Activated T-cell treated with anti-CD3 and anti-CD28 coated beads, Interleukin-2, amount 50 U/mL, for 72 hours (primary cell): ENCODE measurements at regions not wholly inside any gene's neighbourhood (a gene's known extent, or its start where the extent isn't known, plus 50 kb on each side); places are given as distances from the start of the nearest gene placed in this dataset.
"Not testable (repeated sequence)": the region's sequence is repeated elsewhere in the genome, so short reads cannot be mapped to it uniquely, and the experiment has no call there.

Experiments used
- ATAC-seq, 2 donors: fragments of 150-1000 bp; cut with Tn5 transposase; replicated peaks in 1 of 2; 2 replicates each; pipeline ENCODE4 v1.10.0; 2021; ENCODE audit warnings: moderate library complexity in 2 of 2, mild to moderate bottlenecking in 1 of 2
- DNase-seq, 2 donors: peaks; one replicate each; pipeline ENCODE4 v3.0.0; 2021 to 2022; ENCODE audit warnings: mixed read lengths in 1 of 2
- H3K27ac Mint-ChIP-seq: one replicate; pipeline ENCODE4 v1.8.0; 2022; ENCODE audit warnings: mild to moderate bottlenecking, moderate library complexity, mixed read lengths
- H3K27me3 Mint-ChIP-seq: one replicate; pipeline ENCODE4 v1.8.0; 2022; ENCODE audit warnings: low read depth, mixed read lengths
- H3K36me3 Mint-ChIP-seq, 2 donors: one replicate each; pipeline ENCODE4 v1.8.0; 2022; ENCODE audit warnings: mixed read lengths in 2 of 2, mild to moderate bottlenecking in 1 of 2; ENCODE audit not compliant: insufficient read depth in 2 of 2
- H3K4me1 Mint-ChIP-seq: one replicate; pipeline ENCODE4 v1.8.0; 2022; ENCODE audit warnings: low read depth, mixed read lengths
- H3K4me3 Mint-ChIP-seq, 2 donors: one replicate each; pipeline ENCODE4 v1.8.0; 2022; ENCODE audit warnings: mild to moderate bottlenecking in 2 of 2, mixed read lengths in 2 of 2, moderate library complexity in 2 of 2
- H3K9me3 Mint-ChIP-seq, 2 donors: one replicate each; pipeline ENCODE4 v1.8.0; 2022; ENCODE audit warnings: mixed read lengths in 2 of 2

- no peak overlapping the region for H3K4me3 Mint-ChIP-seq
Observed at GRCh38 chr5:56740868-56741267, 74.5 kb upstream of the MAP3K1 start.

GRCh38 chr5:56739990-56740389 is 75.4 kb upstream of the MAP3K1 start:
- Mint-ChIP-seq H3K36me3 (peaks cover 0 to 2% of the 10 kb centered on the region in 2 donors), H3K27ac (no peak overlapping the region), H3K4me3 (no peak overlapping the region), H3K27me3 (no peaks in the 10 kb centered on the region), H3K4me1 (peaks cover 30% of the 10 kb centered on the region), H3K9me3 (peaks cover 0 to 3% of the 10 kb centered on the region in 2 donors)
- no peak for ATAC-seq
- no peak for DNase-seq

More at GRCh38 chr5:56740868-56741267, 74.5 kb upstream of the MAP3K1 start:
- ATAC-seq = no peak
- Mint-ChIP-seq H3K27ac (no peak overlapping the region), H3K36me3 (peaks cover 0 to 2% of the 10 kb centered on the region in 2 donors), H3K4me1 (peaks cover 26% of the 10 kb centered on the region), H3K9me3 (peaks cover 0 to 3% of the 10 kb centered on the region in 2 donors), H3K27me3 (no peaks in the 10 kb centered on the region)
- no peak for DNase-seq

GRCh38 chr5:56737951-56738606 is 77.3 kb upstream of the MAP3K1 start:
- H3K4me1 Mint-ChIP-seq = peaks cover 30% of the 10 kb centered on the region
- H3K27ac Mint-ChIP-seq = no peak overlapping the region
- ATAC-seq (peak; percentile 86 to 90), DNase-seq (peak in 1 of 2 donors; percentile 12)
- H3K4me3 Mint-ChIP-seq = no peak overlapping the region
- H3K9me3 Mint-ChIP-seq = peaks cover 0 to 3% of the 10 kb centered on the region in 2 donors
- H3K27me3 Mint-ChIP-seq = no peaks in the 10 kb centered on the region
- peaks cover 0 to 2% of the 10 kb centered on the region in 2 donors for H3K36me3 Mint-ChIP-seq

GRCh38 chr5:56737002-56737621 is 78.2 kb upstream of the MAP3K1 start:
- Mint-ChIP-seq H3K4me1 (peaks cover 30% of the 10 kb centered on the region), H3K36me3 (no peaks in the 10 kb centered on the region), H3K27me3 (no peaks in the 10 kb centered on the region), H3K27ac (no peak overlapping the region), H3K9me3 (peaks cover 0 to 3% of the 10 kb centered on the region in 2 donors), H3K4me3 (peak overlapping the region; percentile 39 to 61)
- ATAC-seq = peak in 1 of 2 donors; percentile 30
- DNase-seq = no peak

GRCh38 chr5:56735849-56736641 is 79.3 kb upstream of the MAP3K1 start:
- Mint-ChIP-seq H3K27ac (peak overlapping the region; percentile 1), H3K4me3 (peak overlapping the region; percentile 39 to 61), H3K27me3 (no peaks in the 10 kb centered on the region), H3K36me3 (peaks cover 0 to under 1% of the 10 kb centered on the region in 2 donors), H3K4me1 (peaks cover 30% of the 10 kb centered on the region), H3K9me3 (peaks cover 1 to 3% of the 10 kb centered on the region in 2 donors)
- DNase-seq (no peak), ATAC-seq (peak; percentile 41 to 51)

- no peak overlapping the region for H3K27ac Mint-ChIP-seq
- ATAC-seq (no peak), DNase-seq (no peak)
- no peak overlapping the region for H3K4me3 Mint-ChIP-seq
- peaks cover 0 to 1% of the 10 kb centered on the region in 2 donors for H3K36me3 Mint-ChIP-seq
- peaks cover 2 to 3% of the 10 kb centered on the region in 2 donors for H3K9me3 Mint-ChIP-seq
- peaks cover 37% of the 10 kb centered on the region for H3K4me1 Mint-ChIP-seq
- no peaks in the 10 kb centered on the region for H3K27me3 Mint-ChIP-seq
Observed at GRCh38 chr5:56734091-56734694, 81.2 kb upstream of the MAP3K1 start.

- ATAC-seq (no peak), DNase-seq (no peak)
- H3K4me3 Mint-ChIP-seq = no peak overlapping the region
- H3K36me3 Mint-ChIP-seq = peaks cover 0 to 1% of the 10 kb centered on the region in 2 donors
- H3K27me3 Mint-ChIP-seq = no peaks in the 10 kb centered on the region
- peaks cover 42% of the 10 kb centered on the region for H3K4me1 Mint-ChIP-seq
- no peak overlapping the region for H3K27ac Mint-ChIP-seq
- H3K9me3 Mint-ChIP-seq = peaks cover 2 to 3% of the 10 kb centered on the region in 2 donors
Observed at GRCh38 chr5:56733580-56733979, 81.8 kb upstream of the MAP3K1 start.

GRCh38 chr5:56732121-56732520 is 83.2 kb upstream of the MAP3K1 start:
- no peak overlapping the region for H3K4me3 Mint-ChIP-seq
- ATAC-seq = no peak
- no peak for DNase-seq
- peaks cover 2 to 3% of the 10 kb centered on the region in 2 donors for H3K9me3 Mint-ChIP-seq
- H3K27ac Mint-ChIP-seq = no peak overlapping the region
- H3K36me3 Mint-ChIP-seq = peaks cover 0 to 1% of the 10 kb centered on the region in 2 donors
- H3K27me3 Mint-ChIP-seq = no peaks in the 10 kb centered on the region
- H3K4me1 Mint-ChIP-seq = peaks cover 29% of the 10 kb centered on the region

GRCh38 chr5:56731473-56731872 is 83.9 kb upstream of the MAP3K1 start:
- not testable (repeated sequence) for H3K27me3 Mint-ChIP-seq, H3K27ac Mint-ChIP-seq, DNase-seq, H3K36me3 Mint-ChIP-seq, H3K9me3 Mint-ChIP-seq, H3K4me3 Mint-ChIP-seq, ATAC-seq
- H3K4me1 Mint-ChIP-seq = peaks cover 22% of the 10 kb centered on the region

- peaks cover 11% of the 10 kb centered on the region for H3K4me1 Mint-ChIP-seq
- H3K27ac Mint-ChIP-seq = no peak overlapping the region
- no peaks in the 10 kb centered on the region for H3K27me3 Mint-ChIP-seq
- peaks cover 0 to 4% of the 10 kb centered on the region in 2 donors for H3K36me3 Mint-ChIP-seq
- ATAC-seq (peak; percentile 67 to 72), DNase-seq (no peak)
- H3K4me3 Mint-ChIP-seq = no peak overlapping the region
- peaks cover 0 to 2% of the 10 kb centered on the region in 2 donors for H3K9me3 Mint-ChIP-seq
Observed at GRCh38 chr5:56729488-56729887, 85.9 kb upstream of the MAP3K1 start.

GRCh38 chr5:56725711-56726411 is 89.5 kb upstream of the MAP3K1 start:
- Mint-ChIP-seq H3K36me3 (peaks cover 0 to 4% of the 10 kb centered on the region in 2 donors), H3K4me1 (peaks cover 11% of the 10 kb centered on the region), H3K4me3 (no peak overlapping the region), H3K27ac (no peak overlapping the region), H3K9me3 (no peaks in the 10 kb centered on the region), H3K27me3 (no peaks in the 10 kb centered on the region)
- ATAC-seq = peak in 1 of 2 donors; percentile 41
- DNase-seq = no peak

- not testable (repeated sequence) for H3K9me3 Mint-ChIP-seq
Observed at GRCh38 chr5:56724857-56725256, 90.5 kb upstream of the MAP3K1 start.

More at GRCh38 chr5:56724857-56725256, 90.5 kb upstream of the MAP3K1 start:
- ATAC-seq, H3K27me3 Mint-ChIP-seq, H3K4me3 Mint-ChIP-seq, DNase-seq, H3K36me3 Mint-ChIP-seq, H3K27ac Mint-ChIP-seq: not testable (repeated sequence)
- H3K4me1 Mint-ChIP-seq = peaks cover 11% of the 10 kb centered on the region
